ENCODE measurements at regions not wholly inside any gene's neighbourhood (a gene's known extent, or its start where the extent isn't known, plus 50 kb on each side); places are given as distances from the start of the nearest gene placed in this dataset.

DNA sequence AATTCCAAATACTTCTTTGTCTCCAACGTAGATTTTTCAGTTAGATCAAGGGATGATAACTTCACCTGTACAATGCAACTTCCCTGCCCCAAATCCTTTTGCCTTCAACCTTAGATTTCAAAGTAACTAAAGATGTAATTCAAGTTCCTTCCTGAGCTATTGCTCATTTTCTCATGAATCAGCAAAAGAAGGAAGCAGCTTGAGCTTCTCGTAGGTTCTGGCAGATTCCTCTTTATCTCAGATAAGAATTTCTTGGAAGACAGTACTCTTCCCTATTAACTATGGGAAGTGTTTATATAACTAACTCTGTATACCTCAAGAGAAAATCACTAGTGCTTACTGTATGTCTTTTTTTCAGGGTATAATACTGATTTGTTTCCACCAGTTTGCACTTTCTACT is 203.8 kb downstream of the RASSF9 start:
- TF ChIP-seq POLR2A (IDR thresholded peaks at IDR 0.05; ENCODE audit: low read length) (no peak), GATA1 (IDR thresholded peaks at IDR 0.05; ENCODE audit: low read depth, low read length) (no peak)
